Right atrium auricular region (tissue), 2 donors: ENCODE measurements at regions not wholly inside any gene's neighbourhood (a gene's known extent, or its start where the extent isn't known, plus 50 kb on each side); places are given as distances from the start of the nearest gene placed in this dataset.

ENCODE experiments used
- DNase-seq: peaks from one replicate; pipeline ENCODE4 v3.0.0-alpha.2; 2019; ENCODE audit warnings: low spot score
- H3K27ac ChIP-seq, 2 donors: fragments of 200-600 bp; sonication (generic); 1 replicate in 1 of 2; 2 replicates in 1 of 2; pipeline ENCODE4 v1.5.1; 2016 to 2019
- H3K27me3 ChIP-seq, 2 donors: fragments of 200-600 bp; sonication (generic); one replicate each; pipeline versions ENCODE4 v1.5.1 to v1.6.0; 2017 to 2019
- H3K36me3 ChIP-seq: fragments of 200-600 bp; sonication (generic); one replicate; pipeline ENCODE4 v1.5.1; 2016
- H3K4me1 ChIP-seq, 2 donors: fragments of 200-600 bp; sonication (generic); one replicate each; pipeline versions ENCODE4 v1.5.1 to v1.6.0; 2017 to 2019
- H3K4me3 ChIP-seq, 2 donors: fragments of 200-600 bp; sonication (generic); 1 replicate in 1 of 2; 2 replicates in 1 of 2; pipeline ENCODE4 v1.5.1; 2017 to 2019; ENCODE audit warnings: mild to moderate bottlenecking in 1 of 2, moderate library complexity in 1 of 2
- H3K9me3 ChIP-seq, 2 donors: fragments of 200-600 bp; sonication (generic); one replicate each; pipeline ENCODE4 v1.5.1; 2019
- CTCF ChIP-seq, 2 donors: fragments of 200-600 bp; sonication (generic); IDR thresholded peaks; one replicate each; pipeline ENCODE4 v1.5.1; 2019; ENCODE audit warnings: antibody characterized with exemption in 2 of 2

- H3K36me3 ChIP-seq, result no peaks in the 10 kb centered on the region
- TF ChIP-seq CTCF (IDR thresholded peaks at IDR 0.05), result no peak
- no peak for DNase-seq
- no peak overlapping the region for H3K4me3 ChIP-seq
- no peaks in the 10 kb centered on the region for H3K9me3 ChIP-seq
- H3K4me1 ChIP-seq, result peaks cover 0 to 4% of the 10 kb centered on the region in 2 donors
- H3K27me3 ChIP-seq, result no peaks in the 10 kb centered on the region
- no peak overlapping the region for H3K27ac ChIP-seq
Observed at GRCh38 chr6:164130151-164130550, 715.6 kb downstream of the QKI start.

- Histone ChIP-seq H3K4me1 (peaks cover 0 to 4% of the 10 kb centered on the region in 2 donors), H3K27ac (no peak overlapping the region), H3K9me3 (no peaks in the 10 kb centered on the region), H3K36me3 (no peaks in the 10 kb centered on the region), H3K27me3 (no peaks in the 10 kb centered on the region), H3K4me3 (no peak overlapping the region)
- no peak for TF ChIP-seq CTCF (IDR thresholded peaks at IDR 0.05)
- no peak for DNase-seq
Observed at GRCh38 chr6:164129218-164129617, 714.7 kb downstream of the QKI start.

GRCh38 chr6:164128101-164128500 lies 713.6 kb downstream of the QKI start:
- Histone ChIP-seq H3K36me3 (no peaks in the 10 kb centered on the region), H3K27me3 (no peaks in the 10 kb centered on the region), H3K4me1 (peaks cover 0 to 4% of the 10 kb centered on the region in 2 donors), H3K27ac (no peak overlapping the region), H3K9me3 (no peaks in the 10 kb centered on the region), H3K4me3 (no peak overlapping the region)
- no peak for DNase-seq
- no peak for TF ChIP-seq CTCF (IDR thresholded peaks at IDR 0.05)

GRCh38 chr6:164124986-164125385 lies 710.5 kb downstream of the QKI start:
- Histone ChIP-seq H3K9me3 (no peaks in the 10 kb centered on the region), H3K36me3 (no peaks in the 10 kb centered on the region), H3K27me3 (no peaks in the 10 kb centered on the region), H3K4me1 (peaks cover 0 to 4% of the 10 kb centered on the region in 2 donors), H3K4me3 (no peak overlapping the region), H3K27ac (no peak overlapping the region)
- no peak for TF ChIP-seq CTCF (IDR thresholded peaks at IDR 0.05)
- DNase-seq, result no peak

- DNase-seq, result no peak
- no peak overlapping the region for H3K4me3 ChIP-seq
- no peaks in the 10 kb centered on the region for H3K9me3 ChIP-seq
- no peak overlapping the region for H3K27ac ChIP-seq
- TF ChIP-seq CTCF (IDR thresholded peaks at IDR 0.05), result no peak
- H3K4me1 ChIP-seq, result no peaks in the 10 kb centered on the region
- H3K36me3 ChIP-seq, result no peaks in the 10 kb centered on the region
- H3K27me3 ChIP-seq, result no peaks in the 10 kb centered on the region
Observed at GRCh38 chr6:164124473-164124872, 710.0 kb downstream of the QKI start.

- Histone ChIP-seq H3K4me1 (no peaks in the 10 kb centered on the region), H3K4me3 (no peak overlapping the region), H3K9me3 (no peaks in the 10 kb centered on the region), H3K36me3 (no peaks in the 10 kb centered on the region), H3K27ac (no peak overlapping the region), H3K27me3 (no peaks in the 10 kb centered on the region)
- no peak for DNase-seq
- no peak for TF ChIP-seq CTCF (IDR thresholded peaks at IDR 0.05)
Observed at GRCh38 chr6:164122109-164122508, 707.6 kb downstream of the QKI start.
